ENCODE measurements at regions not wholly inside any gene's neighbourhood (a gene's known extent, or its start where the extent isn't known, plus 50 kb on each side); places are given as distances from the start of the nearest gene placed in this dataset.

DNA sequence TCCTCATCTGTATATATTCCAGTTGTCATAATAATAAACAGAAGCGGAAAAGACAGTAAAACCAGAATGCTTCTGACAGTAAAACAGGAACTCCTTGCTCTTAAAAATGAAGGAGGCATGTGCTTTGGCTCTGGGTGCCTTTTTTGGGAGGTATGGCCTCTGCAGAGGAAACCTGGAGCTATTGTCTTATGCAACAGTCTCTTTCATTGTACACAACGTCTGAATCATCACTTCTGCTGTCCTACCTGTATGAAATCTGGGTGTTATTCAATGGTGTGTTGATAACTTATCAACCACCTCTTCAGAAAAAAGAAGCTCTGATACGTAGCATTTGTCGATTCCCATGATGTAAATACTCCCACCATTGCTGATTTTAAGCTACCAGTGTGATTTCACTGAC lies 64.8 kb downstream of the CDCA7 start:
- intact Hi-C loops (cut with DNase I) = no loop called here
- DNase-seq = no peak

DNA sequence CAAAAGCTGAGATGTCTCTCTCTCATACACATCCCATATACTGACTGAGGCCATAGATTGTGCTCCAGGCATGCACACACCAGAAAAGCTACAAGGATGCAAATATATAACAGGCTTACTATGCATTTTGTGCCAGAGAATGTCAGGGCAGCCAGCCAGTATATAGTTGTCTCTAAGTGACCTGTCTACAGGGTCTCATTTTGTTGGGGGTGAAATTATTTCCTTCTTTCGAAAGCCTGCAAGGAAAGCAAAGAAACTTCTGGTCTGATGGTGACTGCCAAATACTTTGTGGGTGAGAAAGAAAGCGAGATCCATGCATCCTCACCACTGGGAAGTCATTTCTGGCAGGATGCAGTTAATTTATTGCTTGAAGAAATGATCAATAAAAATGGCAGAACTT lies 70.2 kb downstream of the CDCA7 start:
- intact Hi-C loops (cut with DNase I) = no loop called here
- DNase-seq = no peak

DNA sequence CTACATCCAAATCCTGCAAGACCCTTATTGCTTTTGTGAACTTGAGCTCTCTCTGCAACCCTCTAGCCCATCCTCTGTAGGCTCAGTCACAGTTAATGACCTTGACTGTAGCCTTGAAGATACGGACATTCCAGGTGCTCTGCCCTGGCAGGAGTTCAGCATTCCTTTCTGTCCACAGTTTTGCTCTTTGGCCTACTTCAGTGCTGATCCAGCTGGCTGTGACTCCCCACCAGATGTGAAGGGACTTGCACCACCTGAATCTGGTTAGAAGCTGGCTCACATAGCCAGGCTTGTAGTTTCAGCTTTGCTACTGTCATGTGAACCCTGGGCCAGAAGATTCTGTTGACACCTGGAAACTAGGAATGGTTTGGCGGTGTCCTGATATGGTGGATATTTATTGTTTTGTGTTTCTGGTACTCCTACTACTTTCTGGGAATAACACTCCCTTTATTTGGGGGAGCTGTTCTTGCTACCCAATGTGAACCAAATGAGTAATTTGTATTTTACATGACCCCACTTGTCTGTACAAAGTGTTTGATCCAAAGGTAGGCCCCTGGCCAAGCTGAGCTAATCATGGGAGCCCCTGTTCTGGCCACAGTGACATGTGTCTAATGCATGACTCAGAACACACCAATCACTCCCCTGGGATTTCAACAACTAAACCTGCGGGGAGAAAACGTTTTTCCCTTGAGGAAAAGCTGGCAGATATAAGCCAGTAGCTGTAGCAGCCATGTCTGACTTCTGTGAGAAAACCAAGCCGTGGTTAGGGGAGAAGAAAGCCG lies 73.4 kb downstream of the CDCA7 start:
- intact Hi-C loops (cut with DNase I) = no loop called here
- DNase-seq = no peak

DNA sequence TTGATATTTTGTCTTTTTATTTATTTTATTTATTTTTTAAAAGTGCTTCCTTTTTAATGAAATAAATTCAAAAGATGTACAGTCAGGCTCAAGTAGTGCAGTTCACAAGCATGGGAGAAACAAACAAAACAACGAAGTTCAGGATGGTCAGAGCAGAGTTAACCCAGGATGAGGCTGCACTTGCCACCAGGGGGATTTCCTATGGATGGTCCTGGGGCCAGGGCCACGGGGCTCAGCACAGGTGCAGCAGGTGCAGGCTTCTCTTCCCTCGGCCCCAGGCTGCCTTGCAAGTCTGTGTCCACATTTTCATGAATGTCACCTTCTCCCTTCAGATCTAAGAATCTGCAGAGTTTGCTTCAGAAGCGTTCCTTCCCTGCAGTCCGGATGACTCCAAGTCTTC lies 76.5 kb downstream of the CDCA7 start:
- intact Hi-C loops (cut with DNase I) = no loop called here
- DNase-seq = no peak

DNA sequence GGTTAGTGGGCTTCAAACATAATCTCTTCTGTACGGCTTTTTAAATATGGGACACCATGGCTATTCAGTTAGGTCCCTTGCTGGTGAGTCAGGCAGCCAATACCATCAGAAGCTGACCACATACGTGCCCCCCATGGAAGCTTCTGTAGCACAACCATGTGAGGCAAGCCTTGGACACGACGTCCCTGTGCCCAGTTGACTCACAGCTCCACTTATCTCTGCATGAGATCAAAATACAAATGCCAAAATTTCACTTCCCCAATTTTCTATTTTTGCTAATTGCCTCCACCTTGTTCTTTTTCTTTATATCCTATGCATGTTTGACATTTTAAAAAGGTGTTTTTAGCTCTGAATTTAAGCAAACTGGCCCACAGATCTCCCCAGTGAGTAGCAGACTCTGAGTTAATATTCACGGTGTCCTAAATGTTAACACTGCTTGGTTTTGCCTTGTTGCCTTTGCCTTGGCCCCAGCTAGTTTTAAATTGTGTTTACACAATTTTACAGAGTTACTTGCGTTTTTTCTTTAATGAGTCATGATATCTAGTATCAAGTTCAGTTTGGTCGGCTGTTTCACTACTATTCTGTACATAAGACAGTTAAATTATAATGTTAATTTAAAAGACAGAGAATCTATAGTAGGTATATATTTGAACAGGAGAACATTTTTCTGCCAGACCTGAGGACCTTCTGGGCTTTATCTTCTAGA lies 77.5 kb downstream of the CDCA7 start:
- intact Hi-C loops (cut with DNase I) = no loop called here
- DNase-seq = no peak

DNA sequence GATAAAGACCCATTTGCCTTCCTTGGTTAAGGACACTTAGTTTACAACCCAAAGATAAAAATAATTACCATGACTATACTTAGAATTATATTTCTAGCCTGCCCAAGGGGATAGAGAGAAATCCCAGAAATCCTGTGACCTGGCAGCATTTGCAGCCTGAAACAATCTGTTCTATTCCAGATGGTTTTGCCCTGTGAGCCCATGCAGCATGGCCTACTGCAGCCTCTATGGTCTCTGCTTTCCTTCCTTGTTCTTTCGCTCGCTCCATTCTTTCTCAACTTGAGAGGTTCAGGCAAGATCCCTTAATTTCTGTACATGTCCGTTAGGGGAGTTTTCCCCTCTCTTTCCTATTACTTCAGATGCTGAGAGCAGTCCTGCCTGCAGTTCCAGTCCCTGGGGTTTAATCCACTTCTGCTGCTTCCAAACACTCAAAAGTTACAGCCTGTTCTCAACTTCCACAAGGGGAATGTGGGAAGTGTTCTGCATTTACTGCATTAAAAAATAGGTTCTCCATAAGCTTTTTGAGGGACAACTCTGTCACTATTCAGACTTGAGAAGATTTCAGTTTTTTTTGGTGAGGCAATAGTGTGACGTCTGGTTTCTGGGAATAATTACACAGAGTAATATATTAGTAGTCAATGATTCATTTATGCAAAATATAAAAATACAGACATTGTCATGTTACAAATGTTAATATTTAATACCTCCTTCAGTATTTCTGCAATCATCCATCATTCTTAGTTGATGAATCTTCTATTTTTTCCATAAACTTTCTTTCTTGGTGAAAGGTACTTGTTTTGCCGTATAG lies 80.3 kb downstream of the CDCA7 start:
- intact Hi-C loops (cut with DNase I) = no loop called here
- DNase-seq = no peak

DNA sequence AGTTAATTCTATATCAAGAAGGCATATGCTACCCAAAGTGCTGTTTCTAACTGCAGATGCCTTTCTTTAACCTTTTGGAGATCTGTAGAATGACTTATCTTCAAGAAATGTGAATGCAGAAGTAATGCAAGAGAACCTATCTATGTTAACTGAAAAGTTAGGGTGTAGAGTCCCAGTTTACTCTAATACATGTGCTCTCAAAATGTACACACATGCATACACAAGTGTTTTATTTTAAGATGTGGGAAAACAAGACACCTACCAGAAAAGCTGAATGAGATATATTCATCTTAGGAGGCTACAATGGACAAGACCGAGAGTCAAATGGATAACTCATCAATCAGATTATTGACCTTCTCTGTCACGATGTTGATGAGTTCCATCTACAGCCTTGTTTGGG lies 80.9 kb downstream of the CDCA7 start:
- intact Hi-C loops (cut with DNase I) = no loop called here
- DNase-seq = no peak

DNA sequence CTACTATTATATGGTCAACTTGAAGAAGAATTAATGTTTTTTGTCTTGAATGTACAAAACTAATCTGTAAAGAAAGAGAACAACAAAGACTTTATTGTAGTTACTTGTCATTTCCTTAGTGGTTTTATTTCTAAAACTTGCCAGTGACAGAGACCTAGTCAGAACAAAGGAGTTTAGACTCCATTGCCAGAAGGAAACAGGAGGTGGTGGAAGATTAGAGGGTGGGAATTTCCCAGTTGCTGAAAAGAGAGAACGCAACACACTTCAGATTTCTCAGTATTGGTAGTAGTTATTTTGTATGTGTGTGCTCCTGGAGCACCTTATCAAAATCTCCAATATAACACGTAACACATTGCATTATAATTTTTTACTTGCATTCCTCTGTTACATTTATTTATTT lies 81.4 kb downstream of the CDCA7 start:
- no peak for DNase-seq
- intact Hi-C loops (cut with DNase I) = no loop called here

DNA sequence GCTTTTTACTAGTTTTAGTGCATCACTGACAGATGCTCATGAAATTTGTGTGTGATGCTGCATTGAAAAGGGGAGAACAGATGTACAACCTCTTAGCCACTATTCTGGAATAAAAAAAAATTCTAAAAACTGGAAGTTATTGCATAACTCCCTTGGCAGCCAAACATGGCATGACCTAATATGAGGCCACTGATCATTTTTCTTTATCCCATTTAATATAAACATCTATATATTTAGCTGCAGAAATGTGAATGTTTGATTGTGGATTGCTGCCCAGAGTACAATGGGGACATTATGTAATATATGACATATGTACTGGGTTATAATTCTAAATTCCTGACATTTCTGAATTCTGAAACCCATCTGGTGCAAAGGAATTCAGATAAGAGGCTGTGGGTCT lies 86.5 kb downstream of the CDCA7 start:
- intact Hi-C loops (cut with DNase I) = no loop called here
- no peak for DNase-seq

DNA sequence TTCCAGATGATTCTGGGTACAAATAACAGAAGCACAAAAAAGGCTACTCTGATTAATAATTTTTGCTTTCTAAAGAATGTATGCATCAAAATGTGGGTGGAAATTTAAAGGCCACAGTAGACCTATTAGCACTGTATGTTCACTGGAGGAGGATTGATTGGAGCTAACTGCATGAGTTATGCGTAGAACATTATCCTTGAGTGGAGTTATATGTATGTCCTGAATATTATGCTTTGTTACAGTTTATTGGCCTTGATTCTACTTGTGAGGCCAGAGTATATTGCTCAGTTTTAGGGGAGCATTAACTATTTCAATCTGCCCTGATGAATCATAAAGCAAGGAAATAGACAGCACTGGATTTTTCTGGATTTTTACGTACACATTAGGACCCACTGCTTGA lies 87.9 kb downstream of the CDCA7 start:
- DNase-seq = no peak
- intact Hi-C loops (cut with DNase I) = no loop called here

DNA sequence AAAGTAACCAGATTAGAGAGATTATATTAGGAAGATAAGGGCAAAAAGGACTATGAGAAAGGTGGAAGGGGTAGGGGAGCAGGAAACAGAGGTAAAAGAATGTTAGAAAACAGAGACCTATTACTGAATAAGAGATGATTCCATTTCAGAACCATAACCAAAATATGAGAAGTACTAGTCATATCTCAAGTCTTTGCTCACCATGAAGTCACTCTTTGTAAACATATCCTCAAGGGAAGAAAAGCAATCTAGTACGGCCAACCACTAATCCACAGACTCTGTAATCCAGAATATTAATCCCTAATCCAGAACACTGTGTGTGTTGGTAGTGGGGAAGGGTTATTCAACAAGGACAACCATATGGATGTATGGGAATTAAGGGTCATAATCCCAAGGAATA lies 92.0 kb downstream of the CDCA7 start:
- intact Hi-C loops (cut with DNase I) = no loop called here
- no peak for DNase-seq

DNA sequence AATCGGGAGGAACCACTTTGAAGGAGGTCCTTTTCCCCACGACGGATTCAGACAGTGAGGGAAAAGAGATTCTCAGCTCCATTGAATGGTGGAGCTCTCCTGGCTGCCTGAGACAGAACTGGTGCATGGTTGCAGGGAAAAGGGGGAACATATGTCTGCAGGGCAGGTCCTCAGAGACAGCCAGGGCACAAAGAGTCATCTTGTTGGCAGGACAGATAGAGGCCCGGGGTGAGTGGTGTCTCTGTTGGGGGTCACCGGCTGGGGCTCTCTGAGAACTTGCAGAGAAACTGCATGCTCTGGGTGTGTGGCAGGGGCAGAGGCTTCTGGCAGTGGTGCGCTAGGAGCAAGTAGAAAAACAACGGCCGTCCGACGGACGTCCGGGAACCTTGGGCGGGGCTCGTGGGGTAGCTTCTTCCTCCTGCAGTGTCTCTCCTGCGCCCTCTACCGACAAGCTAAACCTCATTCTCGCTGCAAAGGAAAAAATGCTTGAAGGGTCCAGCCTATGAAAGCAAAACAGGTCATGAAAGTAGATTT lies 94.3 kb downstream of the CDCA7 start:
- intact Hi-C loops (cut with DNase I) = no loop called here
- peak in 30 of 42 donors; percentile 8 to 71 (median 33) for DNase-seq

DNA sequence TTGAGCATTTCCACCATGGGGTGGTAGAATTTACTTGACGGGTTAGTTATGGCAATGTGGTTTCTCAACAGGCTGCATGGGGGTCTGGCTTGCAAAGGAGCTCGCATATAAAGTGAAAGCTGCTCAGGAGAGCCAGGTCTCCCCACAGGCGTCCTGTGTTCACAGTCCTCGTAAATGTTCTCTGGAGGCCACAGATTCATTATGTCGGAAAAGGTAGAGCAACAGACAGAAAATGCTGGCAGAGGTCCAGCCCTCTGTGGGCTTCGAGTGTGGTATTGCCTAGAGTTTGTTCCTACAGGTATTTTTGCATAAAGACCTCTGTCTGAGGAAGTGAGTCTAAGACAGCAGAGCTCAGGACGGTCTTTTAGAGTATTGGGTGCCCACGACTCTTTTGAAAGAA lies 96.4 kb downstream of the CDCA7 start:
- DNase-seq = no peak
- intact Hi-C loops (cut with DNase I) = no loop called here

DNA sequence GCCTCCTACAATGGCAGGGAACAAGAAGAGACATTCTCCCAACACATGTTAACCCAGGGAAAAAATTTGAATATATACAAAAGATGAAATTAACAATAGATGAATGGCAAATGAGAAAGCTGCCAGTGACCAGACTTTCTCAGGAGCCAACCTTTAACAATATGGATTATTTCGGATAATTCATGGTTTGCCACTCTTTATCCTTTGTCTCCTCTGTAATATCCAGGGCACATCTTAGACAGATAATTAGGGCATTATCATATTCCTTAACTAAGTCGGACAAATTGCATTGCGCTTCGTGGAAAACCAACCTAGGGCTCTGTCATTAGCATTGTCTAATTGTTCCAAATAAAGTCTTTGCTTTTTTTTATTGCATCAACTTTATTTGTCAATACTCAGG lies 97.3 kb downstream of the CDCA7 start:
- intact Hi-C loops (cut with DNase I) = no loop called here
- DNase-seq = no peak

DNA sequence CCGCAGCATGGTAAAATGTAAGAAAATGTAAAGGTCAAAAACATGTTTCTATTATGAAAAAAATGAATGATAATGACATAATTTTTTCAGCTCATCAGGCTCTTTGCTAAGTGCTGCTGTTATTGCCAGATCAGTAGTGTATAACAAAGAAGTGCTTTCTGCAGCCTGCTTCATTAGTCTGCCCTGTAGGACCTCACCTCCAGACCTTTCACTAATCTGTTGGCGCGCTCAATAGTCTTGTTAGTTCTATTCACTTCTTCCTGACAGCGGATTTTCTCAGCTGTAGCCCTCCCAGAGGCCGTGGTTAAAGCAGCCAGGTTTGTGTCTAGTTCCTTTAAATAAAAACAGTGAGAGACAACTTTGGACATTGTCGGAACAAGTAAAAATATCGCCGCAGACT lies 97.7 kb downstream of the CDCA7 start:
- intact Hi-C loops (cut with DNase I) = no loop called here
- no peak for DNase-seq

DNA sequence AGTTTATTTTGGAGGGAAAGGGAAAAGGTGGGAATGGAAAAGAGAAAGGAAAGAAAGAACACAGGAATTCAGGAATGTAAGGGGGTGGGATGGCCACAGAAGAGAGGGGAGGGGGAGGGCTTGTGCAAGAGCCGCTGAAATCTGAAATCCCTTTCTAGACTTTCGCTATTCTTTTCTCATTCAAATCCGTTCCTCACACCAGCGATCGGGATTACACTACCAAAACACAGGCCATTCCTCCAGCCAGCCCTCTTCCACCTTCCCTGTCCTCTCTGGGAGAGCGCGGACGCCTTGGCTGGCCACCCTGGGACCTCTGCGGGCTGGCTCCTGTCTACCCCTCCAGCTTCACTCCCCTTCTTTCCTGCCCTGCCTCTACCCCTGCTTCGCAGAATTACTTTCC lies 102.3 kb downstream of the CDCA7 start:
- intact Hi-C loops (cut with DNase I) = no loop called here
- no peak for DNase-seq

DNA sequence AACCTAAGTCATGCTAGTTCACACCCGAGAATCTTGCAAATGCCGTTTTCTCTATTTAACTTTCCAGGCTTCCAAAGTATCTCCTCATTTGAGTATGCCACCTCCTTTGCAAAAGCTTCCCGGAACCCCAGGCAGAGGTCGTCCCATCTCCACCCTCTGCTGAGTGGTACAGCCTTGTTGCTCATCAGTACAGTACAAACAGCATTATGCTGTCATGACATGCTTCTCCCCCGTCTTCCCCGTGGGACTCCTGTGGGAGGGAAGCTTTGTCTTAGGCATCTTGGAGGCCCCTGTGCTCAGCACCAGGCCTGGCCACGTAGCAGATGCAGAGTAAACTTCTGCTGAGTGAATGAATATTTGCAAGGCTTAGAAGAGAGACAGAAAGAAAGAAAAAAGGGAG lies 102.7 kb downstream of the CDCA7 start:
- intact Hi-C loops (cut with DNase I) = no loop called here
- peak in 41 of 42 donors; percentile 21 to 91 (median 64) for DNase-seq

DNA sequence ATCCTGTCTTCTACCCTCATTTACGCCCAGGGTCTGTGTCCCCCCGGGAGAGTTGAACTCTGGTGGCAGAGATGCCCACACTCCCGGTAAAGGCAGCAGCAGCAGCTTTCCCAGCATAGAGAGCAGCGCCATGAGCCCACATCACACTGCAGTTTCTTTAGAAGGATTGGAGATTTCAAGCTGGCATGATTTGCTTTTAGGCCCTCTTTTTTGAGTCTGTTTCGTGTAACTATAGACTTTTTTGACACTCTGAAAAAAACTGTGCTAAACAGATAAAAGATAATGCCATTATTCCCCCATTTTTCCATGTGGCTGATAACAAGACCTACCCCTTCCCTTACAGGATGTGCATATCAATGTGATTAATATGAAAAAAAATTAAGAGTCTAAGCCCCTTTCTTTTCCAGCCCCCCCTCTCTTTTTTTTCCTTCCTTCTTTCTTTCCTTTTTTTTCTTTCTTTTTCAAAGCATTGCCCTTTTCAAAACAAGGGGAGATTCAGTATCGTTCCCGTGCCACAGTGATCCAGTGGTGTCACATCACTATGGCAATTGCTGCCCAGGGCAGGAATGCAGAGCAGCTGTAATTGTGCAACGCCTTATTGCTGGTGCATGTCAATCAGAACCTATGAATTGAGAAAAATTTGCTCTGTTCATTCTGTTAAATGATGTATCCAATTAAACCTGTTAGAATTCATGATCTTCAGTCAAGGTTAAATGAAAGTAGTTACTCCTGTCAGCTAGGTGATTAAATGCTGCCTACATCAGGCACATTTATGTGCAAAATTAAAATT lies 104.5 kb downstream of the CDCA7 start:
- peak in 9 of 42 donors; percentile 4 to 49 (median 27) for DNase-seq
- intact Hi-C loops (cut with DNase I) = no loop called here
